DMS 273 treated with DMSO at 0.1 percent for 48 hours (cell line): ENCODE measurements at regions not wholly inside any gene's neighbourhood (a gene's known extent, or its start where the extent isn't known, plus 50 kb on each side); places are given as distances from the start of the nearest gene placed in this dataset.
"Not testable (repeated sequence)": the region's sequence is repeated elsewhere in the genome, so short reads cannot be mapped to it uniquely, and the experiment has no call there.

Experiments
- DNase-seq: peaks from one replicate; lab custom pipeline; 2025; lab: John Stamatoyannopoulos, UW

GRCh38 chr4:37555322-37555721, 130.9 kb downstream of the RELL1 start:
- DNase-seq: no peak

- not testable (repeated sequence) for DNase-seq
These were observed 136.3 kb downstream of the RELL1 start for GRCh38 chr4:37549866-37550265.

GRCh38 chr4:37549041-37549440, 137.1 kb downstream of the RELL1 start:
- DNase-seq: no peak

- DNase-seq: no peak
These were observed 139.6 kb downstream of the RELL1 start for GRCh38 chr4:37546586-37546985.

- DNase-seq: peak; percentile 3
These were observed 143.5 kb downstream of the RELL1 start for GRCh38 chr4:37542706-37543105.

GRCh38 chr4:37541956-37542355, 144.2 kb downstream of the RELL1 start:
- DNase-seq: no peak

GRCh38 chr4:37540486-37540885, 145.7 kb downstream of the RELL1 start:
- no peak for DNase-seq

GRCh38 chr4:37538931-37539330, 147.2 kb downstream of the RELL1 start:
- no peak for DNase-seq

GRCh38 chr4:37537484-37537883, 148.7 kb downstream of the RELL1 start:
- DNase-seq: no peak

GRCh38 chr4:37535872-37536271, 150.3 kb downstream of the RELL1 start:
- no peak for DNase-seq

- DNase-seq: no peak
These were observed 152.7 kb downstream of the RELL1 start for GRCh38 chr4:37533286-37534033.

GRCh38 chr4:37531151-37531550, 155.0 kb downstream of the RELL1 start:
- no peak for DNase-seq

GRCh38 chr4:37530451-37530850, 155.7 kb downstream of the RELL1 start:
- DNase-seq: no peak

- DNase-seq: no peak
These were observed 157.8 kb downstream of the RELL1 start for GRCh38 chr4:37528166-37528885.

GRCh38 chr4:37524267-37524666, 161.9 kb downstream of the RELL1 start:
- DNase-seq: no peak

- no peak for DNase-seq
These were observed 163.2 kb downstream of the RELL1 start for GRCh38 chr4:37522996-37523395.

GRCh38 chr4:37517326-37517725, 168.8 kb downstream of the RELL1 start:
- no peak for DNase-seq

GRCh38 chr4:37516057-37516775, 170.0 kb downstream of the RELL1 start:
- DNase-seq: no peak

- no peak for DNase-seq
These were observed 175.6 kb downstream of the RELL1 start for GRCh38 chr4:37510626-37511025.

GRCh38 chr4:37503261-37503660, 182.9 kb downstream of the RELL1 start:
- DNase-seq: no peak

- DNase-seq: no peak
These were observed 184.1 kb downstream of the RELL1 start for GRCh38 chr4:37502070-37502469.
